ENCODE measurements at regions not wholly inside any gene's neighbourhood (a gene's known extent, or its start where the extent isn't known, plus 50 kb on each side); places are given as distances from the start of the nearest gene placed in this dataset.

GRCh38 chr15:25237291-25237978 is 201.4 kb downstream of the UBE3A start (continued):
- no peak for TF ChIP-seq CHD7 (IDR thresholded peaks at IDR 0.05; ENCODE audit: insufficient replicate concordance, low read length)
- TF ChIP-seq SAP30 (IDR thresholded peaks at IDR 0.05; ENCODE audit: insufficient read depth, insufficient replicate concordance, low read length): no peak
